ENCODE measurements at regions not wholly inside any gene's neighbourhood (a gene's known extent, or its start where the extent isn't known, plus 50 kb on each side); places are given as distances from the start of the nearest gene placed in this dataset.

- TF ChIP-seq, protein P1, sequence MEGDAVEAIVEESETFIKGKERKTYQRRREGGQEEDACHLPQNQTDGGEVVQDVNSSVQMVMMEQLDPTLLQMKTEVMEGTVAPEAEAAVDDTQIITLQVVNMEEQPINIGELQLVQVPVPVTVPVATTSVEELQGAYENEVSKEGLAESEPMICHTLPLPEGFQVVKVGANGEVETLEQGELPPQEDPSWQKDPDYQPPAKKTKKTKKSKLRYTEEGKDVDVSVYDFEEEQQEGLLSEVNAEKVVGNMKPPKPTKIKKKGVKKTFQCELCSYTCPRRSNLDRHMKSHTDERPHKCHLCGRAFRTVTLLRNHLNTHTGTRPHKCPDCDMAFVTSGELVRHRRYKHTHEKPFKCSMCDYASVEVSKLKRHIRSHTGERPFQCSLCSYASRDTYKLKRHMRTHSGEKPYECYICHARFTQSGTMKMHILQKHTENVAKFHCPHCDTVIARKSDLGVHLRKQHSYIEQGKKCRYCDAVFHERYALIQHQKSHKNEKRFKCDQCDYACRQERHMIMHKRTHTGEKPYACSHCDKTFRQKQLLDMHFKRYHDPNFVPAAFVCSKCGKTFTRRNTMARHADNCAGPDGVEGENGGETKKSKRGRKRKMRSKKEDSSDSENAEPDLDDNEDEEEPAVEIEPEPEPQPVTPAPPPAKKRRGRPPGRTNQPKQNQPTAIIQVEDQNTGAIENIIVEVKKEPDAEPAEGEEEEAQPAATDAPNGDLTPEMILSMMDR (IDR thresholded peaks at IDR 0.05 in 4 of 5, conservative IDR thresholded peaks at IDR 0.05 in 1 of 5): no peak
- no peak for TF ChIP-seq POLR2A (IDR thresholded peaks at IDR 0.05)
Measured at GRCh38 chr1:82141390-82141789, 340.7 kb downstream of the ADGRL2 start.

Measured in gastrocnemius medialis (tissue), 4 donors.